ENCODE measurements at regions not wholly inside any gene's neighbourhood (a gene's known extent, or its start where the extent isn't known, plus 50 kb on each side); places are given as distances from the start of the nearest gene placed in this dataset.

DNA sequence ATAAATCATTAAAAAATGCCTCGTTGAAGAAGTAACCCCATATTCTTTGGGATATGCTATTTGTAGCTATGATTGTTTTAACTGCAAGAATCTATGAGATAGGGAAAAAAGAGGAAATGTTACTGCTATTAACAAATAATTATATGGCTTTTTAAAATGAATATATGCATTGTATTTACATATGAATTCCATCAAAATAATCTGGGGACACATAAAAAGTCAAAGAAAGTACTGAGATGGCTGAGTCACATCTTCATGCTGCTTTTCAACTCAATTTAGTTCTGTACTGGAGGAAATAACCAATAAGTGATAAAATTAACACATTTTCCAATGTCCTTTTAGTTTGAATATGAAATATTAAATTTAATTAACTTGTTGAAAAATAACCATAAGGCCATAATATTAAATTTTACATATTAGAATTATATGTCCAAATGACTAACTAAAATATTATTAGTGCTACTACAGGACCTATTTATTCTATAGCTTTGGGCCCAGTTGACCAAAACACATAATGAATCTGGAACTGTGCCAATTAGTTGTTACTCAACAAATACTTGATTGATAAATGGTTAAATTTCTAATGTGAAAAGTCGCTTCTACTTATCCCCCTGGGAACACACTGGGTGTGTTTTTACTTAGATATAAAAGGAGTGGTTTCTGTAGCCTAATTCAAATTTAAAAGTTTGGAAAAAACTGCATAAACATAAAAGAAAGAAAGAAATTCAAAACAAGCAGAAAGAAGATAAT is 214.6 kb upstream of the PFKP start:
- TF ChIP-seq POLR2A (IDR thresholded peaks at IDR 0.05) (no peak), POLR2AphosphoS5 (IDR thresholded peaks at IDR 0.05) (no peak), EP300 (IDR thresholded peaks at IDR 0.05; ENCODE audit: low read depth) (no peak)
- TF ChIP-seq, protein P1, sequence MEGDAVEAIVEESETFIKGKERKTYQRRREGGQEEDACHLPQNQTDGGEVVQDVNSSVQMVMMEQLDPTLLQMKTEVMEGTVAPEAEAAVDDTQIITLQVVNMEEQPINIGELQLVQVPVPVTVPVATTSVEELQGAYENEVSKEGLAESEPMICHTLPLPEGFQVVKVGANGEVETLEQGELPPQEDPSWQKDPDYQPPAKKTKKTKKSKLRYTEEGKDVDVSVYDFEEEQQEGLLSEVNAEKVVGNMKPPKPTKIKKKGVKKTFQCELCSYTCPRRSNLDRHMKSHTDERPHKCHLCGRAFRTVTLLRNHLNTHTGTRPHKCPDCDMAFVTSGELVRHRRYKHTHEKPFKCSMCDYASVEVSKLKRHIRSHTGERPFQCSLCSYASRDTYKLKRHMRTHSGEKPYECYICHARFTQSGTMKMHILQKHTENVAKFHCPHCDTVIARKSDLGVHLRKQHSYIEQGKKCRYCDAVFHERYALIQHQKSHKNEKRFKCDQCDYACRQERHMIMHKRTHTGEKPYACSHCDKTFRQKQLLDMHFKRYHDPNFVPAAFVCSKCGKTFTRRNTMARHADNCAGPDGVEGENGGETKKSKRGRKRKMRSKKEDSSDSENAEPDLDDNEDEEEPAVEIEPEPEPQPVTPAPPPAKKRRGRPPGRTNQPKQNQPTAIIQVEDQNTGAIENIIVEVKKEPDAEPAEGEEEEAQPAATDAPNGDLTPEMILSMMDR (IDR thresholded peaks at IDR 0.05) = no peak
